CD4-positive, alpha-beta T cell treated with Interleukin-15 for 1 hour (primary cell): ENCODE measurements at regions not wholly inside any gene's neighbourhood (a gene's known extent, or its start where the extent isn't known, plus 50 kb on each side); places are given as distances from the start of the nearest gene placed in this dataset.
"Not testable (repeated sequence)": the region's sequence is repeated elsewhere in the genome, so short reads cannot be mapped to it uniquely, and the experiment has no call there.

Source experiments
- DNase-seq: peaks from one replicate; pipeline ENCODE4 v3.0.0-alpha.2; 2020

DNA sequence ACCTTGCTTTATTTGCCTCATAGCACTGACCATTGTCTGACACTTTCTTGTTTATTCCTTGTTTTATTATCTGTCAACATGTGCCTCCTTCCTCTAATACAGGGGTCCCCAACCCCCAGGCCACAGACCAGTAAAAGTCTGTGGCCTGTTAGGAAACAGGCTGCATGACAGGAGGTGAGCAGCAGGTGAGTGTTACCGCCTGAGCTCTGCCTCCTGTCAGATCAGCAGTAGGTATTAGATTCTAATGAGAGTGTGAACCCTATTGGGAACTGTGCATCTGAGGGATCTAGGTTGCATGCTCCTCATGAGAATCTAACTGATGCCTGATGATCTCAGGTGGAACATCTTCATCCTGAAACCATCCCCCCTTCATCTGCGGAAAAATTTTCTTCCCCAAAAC, 228.0 kb downstream of the HINT1 start:
- no peak for DNase-seq

DNA sequence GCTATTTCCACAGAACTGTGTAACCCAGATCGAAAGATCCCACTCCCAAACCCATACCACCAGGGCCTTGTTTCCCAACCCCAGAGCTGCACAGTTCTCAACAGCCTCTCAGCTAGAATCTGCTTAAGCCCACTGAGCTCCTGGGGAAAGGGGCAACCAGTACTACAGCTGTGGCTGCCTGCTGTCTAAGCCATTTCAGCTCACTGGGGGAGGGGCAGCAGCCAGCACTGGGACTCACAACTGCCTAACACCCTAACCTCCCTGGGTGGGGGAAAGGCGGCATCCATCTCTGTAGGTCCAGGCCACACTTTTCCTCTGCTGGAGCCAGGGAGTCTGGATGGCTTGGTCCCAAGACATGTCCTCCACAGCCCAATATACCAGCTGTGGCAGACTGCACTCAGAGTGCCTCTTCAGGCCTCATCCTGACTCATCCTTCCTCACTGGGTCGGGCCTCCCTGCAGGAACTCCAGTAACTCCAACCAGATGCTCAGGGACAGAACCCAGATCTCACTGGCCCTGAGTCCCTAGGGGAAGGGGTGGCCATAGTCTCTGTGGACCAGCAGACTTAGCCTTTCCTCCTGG, 241.4 kb downstream of the HINT1 start:
- no peak for DNase-seq

DNA sequence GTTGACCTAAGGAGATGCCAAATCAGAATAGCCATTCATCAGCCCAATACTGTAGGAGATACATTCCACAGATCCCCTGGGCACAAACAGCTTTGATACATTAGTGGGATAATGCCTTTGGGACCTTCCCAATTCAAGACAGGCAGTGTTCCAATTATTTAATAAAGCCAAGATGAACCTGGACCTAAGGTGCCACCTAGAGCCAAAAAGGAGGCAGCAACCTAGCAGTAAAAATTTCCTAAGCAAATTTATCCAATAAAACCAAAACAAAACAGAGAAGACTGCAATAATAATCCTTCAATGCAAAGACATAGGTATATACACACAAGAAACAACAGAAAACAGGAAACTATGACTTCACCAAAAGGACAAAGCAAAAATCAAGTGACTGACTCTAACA, 253.0 kb downstream of the HINT1 start:
- no peak for DNase-seq

GRCh38 chr5:130908186-130908585, 256.9 kb downstream of the HINT1 start:
- DNase-seq, result no peak

DNA sequence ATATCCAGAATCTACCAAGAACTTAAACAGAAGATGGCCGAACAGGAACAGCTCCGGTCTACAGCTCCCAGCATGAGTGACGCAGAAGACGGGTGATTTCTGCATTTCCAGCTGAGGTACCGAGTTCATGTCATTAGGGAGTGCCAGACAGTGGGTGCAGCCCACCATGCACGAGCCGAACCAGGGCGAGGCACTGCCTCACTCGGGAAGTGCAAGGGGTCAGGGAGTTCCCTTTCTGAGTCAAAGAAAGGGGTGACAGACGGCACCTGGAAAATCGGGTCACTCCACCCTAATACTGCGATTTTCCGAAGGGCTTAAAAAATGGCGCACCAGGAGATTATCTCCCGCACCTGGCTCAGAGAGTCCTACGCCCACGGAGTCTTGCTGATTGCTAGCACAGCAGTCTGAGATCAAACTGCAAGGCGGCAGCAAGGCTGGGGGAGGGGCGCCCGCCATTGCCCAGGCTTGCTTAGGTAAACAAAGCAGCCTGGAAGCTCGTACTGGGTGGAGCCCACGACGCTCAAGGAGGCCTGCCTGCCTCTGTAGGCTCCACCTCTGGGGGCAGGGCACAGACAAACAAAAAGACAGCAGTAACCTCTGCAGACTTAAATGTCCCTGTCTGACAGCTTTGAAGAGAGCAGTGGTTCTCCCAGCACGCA, 267.4 kb downstream of the HINT1 start:
- DNase-seq, result not testable (repeated sequence)

DNA sequence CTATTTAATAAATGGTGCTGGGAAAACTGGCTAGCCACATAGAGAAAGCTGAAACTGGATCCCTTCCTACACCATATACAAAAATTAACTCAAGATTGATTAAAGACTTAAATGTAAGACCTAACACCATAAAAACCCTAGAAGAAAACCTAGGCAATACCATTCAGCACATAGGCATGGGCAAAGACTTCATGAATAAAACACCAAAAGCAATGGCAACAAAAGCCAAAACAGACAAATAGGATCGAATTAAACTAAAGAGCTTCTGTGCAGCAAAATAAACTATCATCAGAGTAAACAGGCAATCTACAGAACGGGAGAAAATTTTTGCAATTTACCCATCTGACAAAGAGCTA, 267.9 kb downstream of the HINT1 start:
- DNase-seq, result not testable (repeated sequence)

- no peak for DNase-seq
Measured at GRCh38 chr5:130896636-130897035, 268.4 kb downstream of the HINT1 start.

- no peak for DNase-seq
Measured at GRCh38 chr5:130893006-130893405, 272.1 kb downstream of the HINT1 start.

- DNase-seq, result no peak
Measured at GRCh38 chr5:130890610-130891009, 274.4 kb downstream of the HINT1 start.

- no peak for DNase-seq
Measured at GRCh38 chr5:130885691-130886090, 279.4 kb downstream of the HINT1 start.

DNA sequence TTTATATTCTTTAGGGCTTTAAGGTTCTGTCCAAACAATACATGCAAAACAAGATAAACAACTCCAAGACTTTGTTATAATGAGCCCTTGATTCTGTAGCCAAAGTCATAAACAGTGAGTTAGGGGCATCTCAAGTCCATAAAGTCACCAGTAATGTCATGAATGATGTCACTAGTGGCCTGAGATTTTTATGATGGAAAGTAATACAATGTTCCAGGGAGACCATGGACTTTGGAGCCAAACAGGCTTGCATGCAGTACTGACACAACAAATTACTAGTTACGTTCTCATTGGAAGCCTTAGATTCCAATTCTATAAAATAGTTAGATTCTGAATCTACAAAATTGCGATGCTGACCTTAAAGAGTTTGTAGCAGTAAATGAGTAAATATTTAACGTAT, 280.0 kb downstream of the HINT1 start:
- no peak for DNase-seq

- DNase-seq, result no peak
Measured at GRCh38 chr5:130884023-130884422, 281.0 kb downstream of the HINT1 start.

- DNase-seq, result no peak
Measured at GRCh38 chr5:130875656-130876055, 289.4 kb downstream of the HINT1 start.

- no peak for DNase-seq
Measured at GRCh38 chr5:130874861-130875417, 290.1 kb downstream of the HINT1 start.

GRCh38 chr5:130871346-130872086, 293.5 kb downstream of the HINT1 start:
- DNase-seq, result no peak

DNA sequence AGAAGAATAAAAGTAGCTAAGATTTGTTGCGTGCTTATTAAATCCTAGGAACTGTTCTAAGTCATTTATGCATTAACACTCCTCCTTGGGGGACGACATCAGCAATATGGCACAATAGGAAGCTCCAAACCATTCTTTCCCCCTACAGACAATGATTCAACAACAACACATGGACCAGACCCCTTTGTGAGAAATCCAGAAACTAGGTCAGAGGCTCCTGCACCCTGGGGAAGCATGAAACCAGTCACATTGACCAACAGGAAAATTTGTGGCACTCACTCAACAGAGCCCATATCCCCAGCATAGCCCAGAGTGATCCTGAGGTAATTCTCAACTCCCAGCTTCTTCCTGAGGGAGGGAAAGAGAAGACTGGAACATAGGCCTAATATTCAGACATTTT, 294.4 kb downstream of the HINT1 start:
- no peak for DNase-seq

GRCh38 chr5:130868186-130868840, 296.7 kb downstream of the HINT1 start:
- no peak for DNase-seq

GRCh38 chr5:130845049-130845765, 319.8 kb downstream of the HINT1 start:
- DNase-seq, result no peak

DNA sequence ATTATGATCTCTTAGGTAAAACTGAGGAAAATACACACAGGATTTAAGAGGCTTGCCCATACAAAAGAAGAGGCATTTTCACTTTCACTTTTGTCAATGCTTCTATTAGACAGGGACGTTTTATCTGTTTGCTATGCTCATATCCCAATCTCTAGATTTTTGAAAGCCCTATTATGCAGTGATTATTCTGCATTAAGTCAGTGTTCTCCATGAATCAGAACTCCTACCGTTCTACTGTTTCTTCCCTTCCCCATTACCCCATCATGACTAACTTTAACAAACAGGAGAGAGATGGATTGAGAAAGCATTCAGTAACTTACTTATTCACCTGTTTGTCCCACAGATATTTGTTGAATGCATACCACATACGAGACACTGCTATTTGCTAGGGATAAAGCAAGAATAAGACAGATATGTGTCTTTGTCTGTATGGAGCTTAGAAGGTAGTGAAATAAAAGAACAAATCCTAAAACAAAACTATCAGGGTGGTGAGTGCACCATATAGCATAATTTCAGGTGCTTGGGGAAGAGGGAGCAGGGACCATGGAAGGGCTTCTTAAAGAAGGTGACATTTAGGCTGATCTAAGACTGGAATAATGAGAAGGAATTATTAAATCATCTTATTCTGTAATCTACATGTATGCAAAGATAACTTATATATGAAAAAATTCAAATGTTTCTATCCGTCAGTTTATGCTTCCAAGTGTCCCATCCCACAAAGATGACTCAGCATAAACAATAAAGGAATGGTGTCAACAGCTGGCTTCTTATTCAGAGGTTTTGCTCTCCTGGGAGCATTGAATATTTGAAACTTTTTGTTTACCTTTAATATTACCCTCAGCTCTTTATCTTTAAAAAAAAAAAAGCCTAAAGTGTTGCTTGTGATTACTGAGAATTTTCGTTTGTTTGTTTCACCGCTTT, 328.1 kb downstream of the HINT1 start:
- no peak for DNase-seq

- DNase-seq, result peak; percentile 17
Measured at GRCh38 chr5:130817598-130818384, 347.3 kb downstream of the HINT1 start.

- no peak for DNase-seq
Measured at GRCh38 chr5:130815246-130815645, 349.8 kb downstream of the HINT1 start.
